Middle frontal gyrus (tissue), 1 donor: ENCODE measurements at regions not wholly inside any gene's neighbourhood (a gene's known extent, or its start where the extent isn't known, plus 50 kb on each side); places are given as distances from the start of the nearest gene placed in this dataset.
"Not testable (repeated sequence)": the region's sequence is repeated elsewhere in the genome, so short reads cannot be mapped to it uniquely, and the experiment has no call there.

Source experiments
- DNase-seq: peaks from one replicate; pipeline ENCODE4 v3.0.0-alpha.2; 2015; ENCODE audit warnings: low spot score; ENCODE audit errors: extremely low spot score

DNA sequence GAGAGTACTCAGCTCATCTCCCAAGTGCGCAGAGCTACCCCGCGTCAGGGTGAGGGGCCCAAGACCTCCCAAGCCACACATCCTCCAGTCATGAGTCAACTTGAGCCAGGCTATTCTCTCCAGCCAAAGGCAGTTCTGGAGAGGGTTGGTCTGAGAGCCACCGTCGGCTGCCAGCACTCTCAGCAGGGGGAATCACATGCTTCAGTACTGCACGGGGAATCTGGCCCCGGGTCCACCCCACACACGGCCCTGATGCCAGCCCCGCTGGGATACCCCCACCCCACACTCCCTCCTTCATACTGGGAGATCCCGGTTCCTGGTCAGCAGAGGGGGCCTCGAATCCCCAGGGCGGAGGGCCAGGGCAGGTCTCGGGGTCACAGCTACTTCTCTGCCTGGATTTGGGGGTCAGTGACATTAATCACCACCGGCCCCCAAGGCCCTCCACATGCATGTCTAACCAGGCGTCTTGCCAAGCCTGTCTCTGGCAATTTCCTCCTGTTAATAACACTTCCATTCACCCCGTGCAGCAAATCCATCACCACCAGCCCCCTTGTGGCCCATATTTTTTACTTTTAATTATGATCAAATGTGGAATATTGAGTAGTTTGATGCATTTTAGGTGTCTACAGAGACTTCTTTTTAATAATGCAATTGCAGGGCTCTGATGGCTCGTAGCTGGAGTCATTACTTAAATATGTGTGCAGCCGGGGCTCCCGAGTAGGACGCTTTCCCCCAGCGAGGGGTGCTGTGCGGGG lies 102.9 kb upstream of the PPP1R26 start:
- no peak for DNase-seq

GRCh38 chr9:135377431-135377830 lies 102.2 kb upstream of the PPP1R26 start:
- no peak for DNase-seq

- no peak for DNase-seq
Observed at GRCh38 chr9:135378751-135379150, 100.8 kb upstream of the PPP1R26 start.

- no peak for DNase-seq
Observed at GRCh38 chr9:135379540-135380267, 99.9 kb upstream of the PPP1R26 start.

DNA sequence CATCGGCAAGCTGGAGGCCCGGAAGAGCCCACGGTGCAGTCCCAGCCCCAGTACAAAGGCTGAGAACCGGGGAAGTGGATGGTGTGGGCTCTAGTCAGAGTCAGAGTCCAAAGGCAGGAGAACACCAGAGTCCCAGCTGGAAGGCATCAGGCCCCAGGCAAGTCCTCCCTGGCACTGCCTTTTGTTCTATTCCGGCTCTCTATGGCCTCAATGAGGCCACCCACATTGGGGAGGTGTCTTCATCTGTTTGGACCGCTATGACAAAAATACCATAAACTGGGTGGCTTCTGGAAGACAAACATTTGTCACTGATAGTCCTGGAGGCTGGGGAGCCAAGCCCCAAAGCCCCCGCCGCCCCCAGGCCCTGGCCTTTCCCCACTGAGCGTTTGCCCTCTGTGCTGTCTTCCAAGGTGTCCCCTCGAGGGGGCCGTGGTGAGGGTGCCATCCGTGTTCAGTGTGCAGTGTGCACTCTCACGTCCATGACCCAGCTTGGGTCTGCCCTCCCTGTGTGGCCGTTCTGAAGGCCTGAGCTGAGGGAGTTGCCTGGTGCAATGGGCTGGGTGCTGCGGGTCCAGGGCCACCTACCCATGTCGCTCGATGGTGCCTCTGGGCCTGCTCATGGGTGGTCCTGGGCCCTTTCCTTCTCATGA lies 99.1 kb upstream of the PPP1R26 start:
- DNase-seq = no peak

DNA sequence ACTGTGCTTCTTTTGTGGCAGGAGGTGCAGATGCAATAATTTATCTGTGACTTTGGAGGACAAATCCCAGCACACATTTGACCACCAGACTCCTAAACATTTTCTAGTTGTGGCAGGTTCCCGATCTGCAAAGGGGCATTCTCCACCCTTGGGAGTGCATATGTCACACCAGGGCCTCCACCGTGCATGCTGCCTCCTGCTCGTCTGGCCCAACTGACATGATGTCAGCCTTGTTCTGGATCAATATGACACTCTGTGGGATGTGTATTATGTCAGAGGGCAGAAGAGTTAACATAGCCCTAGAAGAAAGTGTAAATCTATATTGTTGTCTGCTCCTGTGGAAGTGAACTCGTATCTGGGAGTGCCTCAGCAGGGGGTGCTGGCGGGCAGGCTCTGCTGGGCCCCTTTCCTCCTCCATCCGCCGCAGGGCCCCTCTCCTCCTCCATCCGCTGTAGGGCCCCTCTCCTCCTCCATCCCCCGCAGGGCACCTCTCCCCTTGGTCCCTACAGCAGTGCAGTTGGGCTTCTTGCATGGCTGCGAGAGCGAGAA lies 97.7 kb upstream of the PPP1R26 start:
- no peak for DNase-seq

DNA sequence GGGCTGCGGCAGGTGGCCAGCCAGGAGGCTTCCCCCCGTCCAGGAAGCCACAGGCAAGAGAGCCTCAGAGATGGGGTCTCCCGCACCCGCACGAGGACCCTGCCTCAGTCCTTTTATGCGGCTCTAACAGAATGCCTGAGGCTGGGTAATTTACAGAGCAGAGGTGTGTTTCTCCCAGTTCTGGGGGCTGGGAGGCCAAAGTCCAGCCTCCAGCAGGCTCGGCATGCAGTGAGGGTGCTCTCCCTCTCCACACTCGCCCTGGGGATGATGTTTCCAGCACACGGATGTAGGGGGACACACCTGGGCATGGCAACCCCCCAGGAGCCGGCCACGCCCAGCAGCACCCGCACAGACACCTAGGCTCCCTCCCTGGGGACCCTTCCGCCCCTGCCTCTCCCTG lies 95.4 kb upstream of the PPP1R26 start:
- DNase-seq = no peak

DNA sequence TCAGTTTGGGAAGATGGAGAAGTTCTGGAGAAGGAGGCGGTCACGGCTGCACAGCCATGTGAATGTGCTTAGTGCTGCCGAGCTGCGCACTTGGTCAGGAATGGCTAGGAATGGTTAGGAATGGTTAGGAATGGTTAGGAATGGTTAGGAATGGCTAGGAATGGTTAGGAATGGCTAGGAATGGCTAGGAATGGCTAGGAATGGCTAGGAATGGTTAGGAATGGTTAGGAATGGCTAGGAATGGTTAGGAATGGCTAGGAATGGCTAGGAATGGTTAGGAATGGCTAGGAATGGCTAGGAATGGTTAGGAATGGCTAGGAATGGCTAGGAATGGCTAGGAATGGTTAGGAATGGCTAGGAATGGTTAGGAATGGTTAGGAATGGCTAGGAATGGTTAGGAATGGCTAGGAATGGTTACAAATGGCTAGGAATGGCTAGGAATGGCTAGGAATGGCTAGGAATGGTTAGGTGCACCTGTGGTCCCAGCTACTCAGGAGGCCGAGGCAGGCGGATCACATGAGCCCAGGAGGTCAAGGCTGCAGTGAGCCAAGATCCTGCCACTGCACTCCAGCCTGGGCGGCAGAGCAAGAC lies 94.7 kb upstream of the PPP1R26 start:
- not testable (repeated sequence) for DNase-seq

GRCh38 chr9:135385793-135386192 lies 93.8 kb upstream of the PPP1R26 start:
- DNase-seq = no peak

DNA sequence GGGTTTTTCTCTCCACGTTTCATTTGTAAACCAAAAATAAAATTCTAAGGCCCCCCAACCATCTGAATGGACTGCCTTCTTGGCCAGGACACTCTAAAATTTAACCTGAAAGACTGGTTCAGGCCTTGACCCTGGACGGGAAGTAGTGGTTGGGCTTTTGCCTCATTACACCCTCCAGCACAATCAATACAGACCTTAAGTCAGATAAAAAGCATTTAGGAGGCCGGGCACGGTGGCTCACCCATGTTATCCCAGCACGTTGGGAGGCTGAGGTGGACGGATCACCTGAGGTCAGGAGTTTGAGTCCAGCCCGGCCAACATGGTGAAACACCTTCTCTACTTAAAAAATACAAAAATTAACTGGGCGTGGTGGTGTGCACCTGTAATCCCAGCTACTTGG lies 91.6 kb upstream of the PPP1R26 start:
- DNase-seq = no peak

GRCh38 chr9:135388530-135388929 lies 91.1 kb upstream of the PPP1R26 start:
- no peak for DNase-seq

DNA sequence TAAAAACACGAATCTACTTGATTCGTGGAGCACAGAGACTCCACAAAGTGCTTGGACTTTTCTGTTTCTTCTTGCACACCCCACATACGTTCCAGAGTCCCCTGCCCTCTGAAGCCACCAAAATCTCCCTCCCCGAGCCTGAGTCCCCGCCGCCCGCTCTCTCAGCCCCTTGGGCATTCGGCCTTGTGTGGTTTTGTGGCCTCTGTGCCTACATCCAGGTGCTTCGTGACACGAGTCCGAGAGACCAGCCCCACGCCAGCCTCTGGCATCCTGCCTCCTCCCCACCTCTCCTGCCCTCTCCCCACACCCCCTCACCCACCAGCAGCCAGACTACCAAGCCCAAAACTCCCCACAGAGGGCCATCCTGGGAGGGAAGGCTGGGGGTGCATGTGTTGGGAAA lies 87.8 kb upstream of the PPP1R26 start:
- DNase-seq = no peak

DNA sequence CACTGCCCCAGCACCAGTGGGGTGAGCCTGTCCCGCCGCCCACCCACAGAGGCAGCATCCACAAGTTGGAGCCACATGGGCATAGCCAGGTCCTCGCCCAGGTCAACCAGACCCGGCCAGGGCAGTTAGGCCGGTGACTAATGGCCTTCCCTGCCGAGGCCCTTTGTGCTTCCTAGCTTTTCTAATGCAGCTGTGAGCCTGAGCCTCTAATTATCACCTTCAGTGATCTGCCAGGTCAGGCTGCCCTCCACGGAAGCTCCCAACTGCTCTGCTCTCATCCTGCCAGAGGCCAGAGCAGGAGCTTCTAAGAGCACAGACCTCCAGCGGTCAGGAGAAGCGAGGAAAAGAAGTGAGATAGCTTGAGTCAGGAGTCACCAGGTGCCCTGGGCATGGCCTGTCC lies 87.1 kb upstream of the PPP1R26 start:
- DNase-seq = no peak

GRCh38 chr9:135394131-135394530 lies 85.5 kb upstream of the PPP1R26 start:
- DNase-seq = peak; percentile 28

- no peak for DNase-seq
Observed at GRCh38 chr9:135394699-135395645, 84.6 kb upstream of the PPP1R26 start.

DNA sequence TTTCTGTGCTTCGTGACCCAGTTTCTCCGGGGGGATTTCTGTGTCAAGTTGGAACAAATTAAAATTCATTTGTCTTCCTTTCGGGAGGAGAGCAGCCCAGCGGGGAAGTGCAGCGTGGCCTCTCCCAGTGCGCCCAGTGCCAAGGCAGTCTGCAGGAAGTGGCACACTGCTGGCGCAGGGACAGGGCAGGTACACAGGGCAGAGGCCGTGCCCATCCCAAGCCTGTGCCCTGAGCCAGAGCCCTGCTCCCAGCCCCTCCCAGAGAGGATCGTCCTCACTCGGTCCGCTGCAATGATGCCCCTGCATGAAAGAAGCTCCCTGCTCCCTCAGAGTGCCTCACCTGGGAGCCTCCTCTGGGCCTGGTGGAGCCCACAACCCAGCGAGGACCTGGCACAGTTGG lies 82.4 kb upstream of the PPP1R26 start:
- no peak for DNase-seq

GRCh38 chr9:135399000-135399649 lies 80.5 kb upstream of the PPP1R26 start:
- DNase-seq = no peak

GRCh38 chr9:135400496-135400895 lies 79.1 kb upstream of the PPP1R26 start:
- DNase-seq = no peak

GRCh38 chr9:135401218-135401617 lies 78.4 kb upstream of the PPP1R26 start:
- DNase-seq = no peak
